ENCODE measurements at regions not wholly inside any gene's neighbourhood (a gene's known extent, or its start where the extent isn't known, plus 50 kb on each side); places are given as distances from the start of the nearest gene placed in this dataset.

GRCh38 chr4:33349376-33349775 is 2629.2 kb downstream of the PCDH7 start:
- no peak for TF ChIP-seq POLR2A (IDR thresholded peaks at IDR 0.05)
- TF ChIP-seq, protein P1, sequence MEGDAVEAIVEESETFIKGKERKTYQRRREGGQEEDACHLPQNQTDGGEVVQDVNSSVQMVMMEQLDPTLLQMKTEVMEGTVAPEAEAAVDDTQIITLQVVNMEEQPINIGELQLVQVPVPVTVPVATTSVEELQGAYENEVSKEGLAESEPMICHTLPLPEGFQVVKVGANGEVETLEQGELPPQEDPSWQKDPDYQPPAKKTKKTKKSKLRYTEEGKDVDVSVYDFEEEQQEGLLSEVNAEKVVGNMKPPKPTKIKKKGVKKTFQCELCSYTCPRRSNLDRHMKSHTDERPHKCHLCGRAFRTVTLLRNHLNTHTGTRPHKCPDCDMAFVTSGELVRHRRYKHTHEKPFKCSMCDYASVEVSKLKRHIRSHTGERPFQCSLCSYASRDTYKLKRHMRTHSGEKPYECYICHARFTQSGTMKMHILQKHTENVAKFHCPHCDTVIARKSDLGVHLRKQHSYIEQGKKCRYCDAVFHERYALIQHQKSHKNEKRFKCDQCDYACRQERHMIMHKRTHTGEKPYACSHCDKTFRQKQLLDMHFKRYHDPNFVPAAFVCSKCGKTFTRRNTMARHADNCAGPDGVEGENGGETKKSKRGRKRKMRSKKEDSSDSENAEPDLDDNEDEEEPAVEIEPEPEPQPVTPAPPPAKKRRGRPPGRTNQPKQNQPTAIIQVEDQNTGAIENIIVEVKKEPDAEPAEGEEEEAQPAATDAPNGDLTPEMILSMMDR (IDR thresholded peaks at IDR 0.05): no peak
- DNase-seq (no peak), ATAC-seq (no peak)
- Histone ChIP-seq H3K4me3 (no peak overlapping the region), H3K9me3 (no peaks in the 10 kb centered on the region), H3K4me1 (no peaks in the 10 kb centered on the region), H3K27ac (no peak overlapping the region), H3K36me3 (no peaks in the 10 kb centered on the region), H3K27me3 (no peaks in the 10 kb centered on the region)
- intact Hi-C loops (cut with DNase I): no loop called here
- 56% methylated on average over 1 of the region's 1 CpG for WGBS (ENCODE audit: insufficient coverage, low coverage, low lambda C conversion rate, missing lambda C conversion rate)

DNA sequence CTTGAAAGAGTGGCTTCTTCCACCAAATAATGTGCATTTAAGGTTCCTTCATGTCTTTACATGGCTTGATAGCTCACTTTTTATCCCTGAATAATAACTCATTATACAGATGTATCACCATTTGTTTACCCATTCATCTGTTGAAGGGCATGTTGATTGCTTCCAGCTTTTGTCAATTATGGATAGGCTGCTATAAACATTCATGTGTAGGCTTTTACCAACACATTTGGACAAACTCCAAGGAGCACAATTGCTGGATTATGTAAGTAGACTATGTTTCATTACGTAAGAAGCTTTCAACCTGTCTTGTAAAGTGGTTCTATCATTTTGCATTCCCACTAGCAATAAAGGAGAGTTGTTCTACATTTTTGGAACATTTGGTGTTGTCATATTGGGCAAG is 2637.0 kb downstream of the PCDH7 start:
- H3K27me3 ChIP-seq: no peaks in the 10 kb centered on the region
- H3K36me3 ChIP-seq: no peaks in the 10 kb centered on the region
- DNase-seq: no peak
- H3K4me3 ChIP-seq: no peak overlapping the region
- TF ChIP-seq, protein P1 (IDR thresholded peaks at IDR 0.05): no peak
- TF ChIP-seq POLR2A (IDR thresholded peaks at IDR 0.05): no peak
- no peak overlapping the region for H3K27ac ChIP-seq
- no peak for ATAC-seq
- intact Hi-C loops (cut with DNase I): no loop called here
- no peaks in the 10 kb centered on the region for H3K4me1 ChIP-seq
- 38% methylated on average over 1 of the region's 1 CpG for WGBS (ENCODE audit: insufficient coverage, low coverage, low lambda C conversion rate, missing lambda C conversion rate)
- no peaks in the 10 kb centered on the region for H3K9me3 ChIP-seq

GRCh38 chr4:33369446-33369845 is 2649.3 kb downstream of the PCDH7 start:
- no peaks in the 10 kb centered on the region for H3K36me3 ChIP-seq
- no peak for DNase-seq
- no peaks in the 10 kb centered on the region for H3K27me3 ChIP-seq
- H3K4me3 ChIP-seq: no peak overlapping the region
- no peak for TF ChIP-seq POLR2A (IDR thresholded peaks at IDR 0.05)
- TF ChIP-seq, protein P1 (IDR thresholded peaks at IDR 0.05): no peak
- H3K4me1 ChIP-seq: no peaks in the 10 kb centered on the region
- ATAC-seq: no peak
- 57% methylated on average over 3 of the region's 3 CpGs for WGBS (ENCODE audit: insufficient coverage, low coverage, low lambda C conversion rate, missing lambda C conversion rate)
- intact Hi-C loops (cut with DNase I): no loop called here
- no peaks in the 10 kb centered on the region for H3K9me3 ChIP-seq
- no peak overlapping the region for H3K27ac ChIP-seq

- intact Hi-C loops (cut with DNase I): no loop called here
- H3K4me1 ChIP-seq: no peaks in the 10 kb centered on the region
- no peaks in the 10 kb centered on the region for H3K27me3 ChIP-seq
- TF ChIP-seq, protein P1 (IDR thresholded peaks at IDR 0.05): no peak
- TF ChIP-seq POLR2A (IDR thresholded peaks at IDR 0.05): no peak
- no peak overlapping the region for H3K27ac ChIP-seq
- H3K36me3 ChIP-seq: no peaks in the 10 kb centered on the region
- WGBS (ENCODE audit: insufficient coverage, low coverage, low lambda C conversion rate, missing lambda C conversion rate): 65% methylated on average over 4 of the region's 4 CpGs
- no peak for DNase-seq
- no peak for ATAC-seq
- H3K4me3 ChIP-seq: no peak overlapping the region
- H3K9me3 ChIP-seq: no peaks in the 10 kb centered on the region
These were observed 2661.6 kb downstream of the PCDH7 start for GRCh38 chr4:33381816-33382215.

GRCh38 chr4:33386764-33387163 is 2666.6 kb downstream of the PCDH7 start:
- TF ChIP-seq POLR2A (IDR thresholded peaks at IDR 0.05): no peak
- TF ChIP-seq, protein P1 (IDR thresholded peaks at IDR 0.05): peak in 3 of 4 donors; percentile 5 to 21 (median 21)
- intact Hi-C loops (cut with DNase I): no loop called here
- H3K4me3 ChIP-seq: no peak overlapping the region
- H3K4me1 ChIP-seq: no peaks in the 10 kb centered on the region
- H3K27me3 ChIP-seq: no peaks in the 10 kb centered on the region
- no peak overlapping the region for H3K27ac ChIP-seq
- DNase-seq (no peak), ATAC-seq (no peak)
- H3K9me3 ChIP-seq: no peaks in the 10 kb centered on the region
- H3K36me3 ChIP-seq: no peaks in the 10 kb centered on the region

Measured in right lobe of liver (tissue), 6 donors.